ENCODE measurements at regions not wholly inside any gene's neighbourhood (a gene's known extent, or its start where the extent isn't known, plus 50 kb on each side); places are given as distances from the start of the nearest gene placed in this dataset.
A peak's percentile ranks its signal among the peaks of the same experiment; 100 is the strongest.

- H3K27me3 ChIP-seq (ENCODE audit: control insufficient read depth in 1 of 2, insufficient read depth in 2 of 2, low read length in 1 of 2), result peaks cover 0 to 3% of the 10 kb centered on the region in 2 donors
- ATAC-seq (ENCODE audit: low FRiP score), result no peak
- 45 to 73% methylated on average over 3 of the region's 3 CpGs for WGBS, 2 donors
- H3K27ac ChIP-seq (ENCODE audit: low read depth in 1 of 2, low read length in 2 of 2), result no peak overlapping the region
- DNase-seq, result no peak
- no peaks in the 10 kb centered on the region for H3K4me1 ChIP-seq (ENCODE audit: control insufficient read depth in 1 of 2, insufficient read depth in 2 of 2, low read length in 2 of 2)
- H3K9me3 ChIP-seq (ENCODE audit: control insufficient read depth, low read length), result peaks cover 3% of the 10 kb centered on the region
- no peaks in the 10 kb centered on the region for H3K36me3 ChIP-seq (ENCODE audit: control insufficient read depth in 1 of 2, insufficient read depth in 2 of 2, low read length in 1 of 2)
- no peak overlapping the region for H3K4me3 ChIP-seq (ENCODE audit: low read length in 2 of 2)
- intact Hi-C loops (cut with DNase I), result no loop called here
Measured at GRCh38 chr15:98062869-98063268, 102.4 kb downstream of the ARRDC4 start.

- DNase-seq (no peak), ATAC-seq (ENCODE audit: low FRiP score) (no peak)
- H3K4me1 ChIP-seq (ENCODE audit: control insufficient read depth in 1 of 2, insufficient read depth in 2 of 2, low read length in 2 of 2), result no peaks in the 10 kb centered on the region
- intact Hi-C loops (cut with DNase I), result no loop called here
- no peak overlapping the region for H3K27ac ChIP-seq (ENCODE audit: low read depth in 1 of 2, low read length in 2 of 2)
- peaks cover 3% of the 10 kb centered on the region for H3K9me3 ChIP-seq (ENCODE audit: control insufficient read depth, low read length)
- WGBS, 2 donors, result 68 to 81% methylated on average over 2 of the region's 2 CpGs
- H3K27me3 ChIP-seq (ENCODE audit: control insufficient read depth in 1 of 2, insufficient read depth in 2 of 2, low read length in 1 of 2), result peaks cover 0 to 3% of the 10 kb centered on the region in 2 donors
- no peak overlapping the region for H3K4me3 ChIP-seq (ENCODE audit: low read length in 2 of 2)
- H3K36me3 ChIP-seq (ENCODE audit: control insufficient read depth in 1 of 2, insufficient read depth in 2 of 2, low read length in 1 of 2), result no peaks in the 10 kb centered on the region
Measured at GRCh38 chr15:98063315-98063714, 102.8 kb downstream of the ARRDC4 start.

GRCh38 chr15:98063871-98064270 is 103.4 kb downstream of the ARRDC4 start:
- Histone ChIP-seq H3K36me3 (ENCODE audit: control insufficient read depth in 1 of 2, insufficient read depth in 2 of 2, low read length in 1 of 2) (no peaks in the 10 kb centered on the region), H3K4me1 (ENCODE audit: control insufficient read depth in 1 of 2, insufficient read depth in 2 of 2, low read length in 2 of 2) (no peaks in the 10 kb centered on the region), H3K27ac (ENCODE audit: low read depth in 1 of 2, low read length in 2 of 2) (no peak overlapping the region), H3K4me3 (ENCODE audit: low read length in 2 of 2) (no peak overlapping the region), H3K27me3 (ENCODE audit: control insufficient read depth in 1 of 2, insufficient read depth in 2 of 2, low read length in 1 of 2) (peaks cover 0 to 3% of the 10 kb centered on the region in 2 donors), H3K9me3 (ENCODE audit: control insufficient read depth, low read length) (peaks cover 3% of the 10 kb centered on the region)
- intact Hi-C loops (cut with DNase I), result no loop called here
- DNase-seq, result no peak
- ATAC-seq (ENCODE audit: low FRiP score), result no peak

- Histone ChIP-seq H3K4me1 (ENCODE audit: control insufficient read depth in 1 of 2, insufficient read depth in 2 of 2, low read length in 2 of 2) (no peaks in the 10 kb centered on the region), H3K36me3 (ENCODE audit: control insufficient read depth in 1 of 2, insufficient read depth in 2 of 2, low read length in 1 of 2) (no peaks in the 10 kb centered on the region), H3K27me3 (ENCODE audit: control insufficient read depth in 1 of 2, insufficient read depth in 2 of 2, low read length in 1 of 2) (peaks cover 0 to 2% of the 10 kb centered on the region in 2 donors), H3K9me3 (ENCODE audit: control insufficient read depth, low read length) (peaks cover 2% of the 10 kb centered on the region), H3K27ac (ENCODE audit: low read depth in 1 of 2, low read length in 2 of 2) (no peak overlapping the region), H3K4me3 (ENCODE audit: low read length in 2 of 2) (no peak overlapping the region)
- WGBS, 2 donors, result 47 to 54% methylated on average over 3 of the region's 3 CpGs
- no peak for DNase-seq
- intact Hi-C loops (cut with DNase I), result no loop called here
- no peak for ATAC-seq (ENCODE audit: low FRiP score)
Measured at GRCh38 chr15:98067339-98067738, 106.8 kb downstream of the ARRDC4 start.

- Histone ChIP-seq H3K4me1 (ENCODE audit: control insufficient read depth in 1 of 2, insufficient read depth in 2 of 2, low read length in 2 of 2) (no peaks in the 10 kb centered on the region), H3K9me3 (ENCODE audit: control insufficient read depth, low read length) (peaks cover 2% of the 10 kb centered on the region), H3K27ac (ENCODE audit: low read depth in 1 of 2, low read length in 2 of 2) (no peak overlapping the region), H3K4me3 (ENCODE audit: low read length in 2 of 2) (no peak overlapping the region), H3K27me3 (ENCODE audit: control insufficient read depth in 1 of 2, insufficient read depth in 2 of 2, low read length in 1 of 2) (no peaks in the 10 kb centered on the region), H3K36me3 (ENCODE audit: control insufficient read depth in 1 of 2, insufficient read depth in 2 of 2, low read length in 1 of 2) (no peaks in the 10 kb centered on the region)
- ATAC-seq (ENCODE audit: low FRiP score) (no peak), DNase-seq (no peak)
- 68 to 73% methylated on average over 4 of the region's 4 CpGs for WGBS, 2 donors
- intact Hi-C loops (cut with DNase I), result no loop called here
Measured at GRCh38 chr15:98069256-98069655, 108.8 kb downstream of the ARRDC4 start.

- 58 to 89% methylated on average over 2 of the region's 2 CpGs for WGBS, 2 donors
- H3K36me3 ChIP-seq (ENCODE audit: control insufficient read depth in 1 of 2, insufficient read depth in 2 of 2, low read length in 1 of 2), result no peaks in the 10 kb centered on the region
Measured at GRCh38 chr15:98070137-98070536, 109.6 kb downstream of the ARRDC4 start.

GRCh38 chr15:98071786-98072185 is 111.3 kb downstream of the ARRDC4 start:
- peaks cover 2% of the 10 kb centered on the region for H3K9me3 ChIP-seq (ENCODE audit: control insufficient read depth, low read length)
- no peak overlapping the region for H3K4me3 ChIP-seq (ENCODE audit: low read length in 2 of 2)
- H3K36me3 ChIP-seq (ENCODE audit: control insufficient read depth in 1 of 2, insufficient read depth in 2 of 2, low read length in 1 of 2), result no peaks in the 10 kb centered on the region
- no peaks in the 10 kb centered on the region for H3K4me1 ChIP-seq (ENCODE audit: control insufficient read depth in 1 of 2, insufficient read depth in 2 of 2, low read length in 2 of 2)
- DNase-seq (no peak), ATAC-seq (ENCODE audit: low FRiP score) (no peak)
- intact Hi-C loops (cut with DNase I), result no loop called here
- no peak overlapping the region for H3K27ac ChIP-seq (ENCODE audit: low read depth in 1 of 2, low read length in 2 of 2)
- H3K27me3 ChIP-seq (ENCODE audit: control insufficient read depth in 1 of 2, insufficient read depth in 2 of 2, low read length in 1 of 2), result no peaks in the 10 kb centered on the region

More at GRCh38 chr15:98070137-98070536, 109.6 kb downstream of the ARRDC4 start:
- no peak overlapping the region for H3K4me3 ChIP-seq (ENCODE audit: low read length in 2 of 2)
- no peaks in the 10 kb centered on the region for H3K4me1 ChIP-seq (ENCODE audit: control insufficient read depth in 1 of 2, insufficient read depth in 2 of 2, low read length in 2 of 2)
- DNase-seq (no peak), ATAC-seq (ENCODE audit: low FRiP score) (no peak)
- H3K27me3 ChIP-seq (ENCODE audit: control insufficient read depth in 1 of 2, insufficient read depth in 2 of 2, low read length in 1 of 2), result no peaks in the 10 kb centered on the region
- H3K9me3 ChIP-seq (ENCODE audit: control insufficient read depth, low read length), result peaks cover 2% of the 10 kb centered on the region
- no peak overlapping the region for H3K27ac ChIP-seq (ENCODE audit: low read depth in 1 of 2, low read length in 2 of 2)
- intact Hi-C loops (cut with DNase I), result no loop called here

GRCh38 chr15:98075441-98075840 is 114.9 kb downstream of the ARRDC4 start:
- Histone ChIP-seq H3K9me3 (ENCODE audit: control insufficient read depth, low read length) (no peaks in the 10 kb centered on the region), H3K27ac (ENCODE audit: low read depth in 1 of 2, low read length in 2 of 2) (no peak overlapping the region), H3K27me3 (ENCODE audit: control insufficient read depth in 1 of 2, insufficient read depth in 2 of 2, low read length in 1 of 2) (no peaks in the 10 kb centered on the region), H3K4me1 (ENCODE audit: control insufficient read depth in 1 of 2, insufficient read depth in 2 of 2, low read length in 2 of 2) (no peaks in the 10 kb centered on the region), H3K4me3 (ENCODE audit: low read length in 2 of 2) (no peak overlapping the region), H3K36me3 (ENCODE audit: control insufficient read depth in 1 of 2, insufficient read depth in 2 of 2, low read length in 1 of 2) (no peaks in the 10 kb centered on the region)
- no peak for DNase-seq
- no peak for ATAC-seq (ENCODE audit: low FRiP score)
- intact Hi-C loops (cut with DNase I), result no loop called here

GRCh38 chr15:98076021-98076816 is 115.7 kb downstream of the ARRDC4 start:
- 32 to 35% methylated on average over 8 of the region's 8 CpGs for WGBS, 2 donors
- H3K27ac ChIP-seq (ENCODE audit: low read depth in 1 of 2, low read length in 2 of 2), result no peak overlapping the region
- peak in 1 of 2 donors; percentile 76 for DNase-seq
- H3K4me3 ChIP-seq (ENCODE audit: low read length in 2 of 2), result no peak overlapping the region
- intact Hi-C loops (cut with DNase I), result no loop called here
- no peaks in the 10 kb centered on the region for H3K36me3 ChIP-seq (ENCODE audit: control insufficient read depth in 1 of 2, insufficient read depth in 2 of 2, low read length in 1 of 2)
- H3K9me3 ChIP-seq (ENCODE audit: control insufficient read depth, low read length), result no peaks in the 10 kb centered on the region
- ATAC-seq (ENCODE audit: low FRiP score), result peak; percentile 84
- no peaks in the 10 kb centered on the region for H3K27me3 ChIP-seq (ENCODE audit: control insufficient read depth in 1 of 2, insufficient read depth in 2 of 2, low read length in 1 of 2)
- no peaks in the 10 kb centered on the region for H3K4me1 ChIP-seq (ENCODE audit: control insufficient read depth in 1 of 2, insufficient read depth in 2 of 2, low read length in 2 of 2)

Data from aorta (tissue), 5 donors.